ENCODE measurements at regions not wholly inside any gene's neighbourhood (a gene's known extent, or its start where the extent isn't known, plus 50 kb on each side); places are given as distances from the start of the nearest gene placed in this dataset.

DNA sequence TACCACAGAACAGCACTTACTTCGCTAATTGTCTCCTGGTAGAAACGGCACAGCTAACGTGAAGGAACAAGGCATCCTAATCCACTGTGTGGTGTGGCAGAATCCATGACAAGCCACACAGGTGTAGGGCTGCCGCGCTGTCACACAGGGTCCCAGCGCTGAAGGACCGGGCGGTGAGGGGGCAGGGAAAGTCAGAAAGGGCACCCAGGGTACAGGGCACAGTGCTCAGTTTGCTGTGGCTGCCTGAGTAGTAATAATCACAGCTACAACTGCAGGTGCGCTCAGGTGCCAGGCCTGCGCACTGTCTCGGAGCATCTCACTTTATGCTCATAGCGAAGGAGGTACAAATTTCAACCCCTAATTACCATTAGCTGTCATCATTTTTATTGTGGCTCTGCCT, 55.2 kb upstream of the CAB39 start:
- H3K9me3 ChIP-seq (ENCODE audit: control insufficient read depth, insufficient read depth, low read depth, low read length): no peaks in the 10 kb centered on the region
- no peak overlapping the region for H3K27ac ChIP-seq (ENCODE audit: insufficient read depth, low read length)
- H3K9ac ChIP-seq (ENCODE audit: insufficient read depth, low read length): no peak overlapping the region
- TF ChIP-seq EZH2 (IDR thresholded peaks at IDR 0.05; ENCODE audit: low read length, missing control alignments): no peak
- TF ChIP-seq, protein P1, sequence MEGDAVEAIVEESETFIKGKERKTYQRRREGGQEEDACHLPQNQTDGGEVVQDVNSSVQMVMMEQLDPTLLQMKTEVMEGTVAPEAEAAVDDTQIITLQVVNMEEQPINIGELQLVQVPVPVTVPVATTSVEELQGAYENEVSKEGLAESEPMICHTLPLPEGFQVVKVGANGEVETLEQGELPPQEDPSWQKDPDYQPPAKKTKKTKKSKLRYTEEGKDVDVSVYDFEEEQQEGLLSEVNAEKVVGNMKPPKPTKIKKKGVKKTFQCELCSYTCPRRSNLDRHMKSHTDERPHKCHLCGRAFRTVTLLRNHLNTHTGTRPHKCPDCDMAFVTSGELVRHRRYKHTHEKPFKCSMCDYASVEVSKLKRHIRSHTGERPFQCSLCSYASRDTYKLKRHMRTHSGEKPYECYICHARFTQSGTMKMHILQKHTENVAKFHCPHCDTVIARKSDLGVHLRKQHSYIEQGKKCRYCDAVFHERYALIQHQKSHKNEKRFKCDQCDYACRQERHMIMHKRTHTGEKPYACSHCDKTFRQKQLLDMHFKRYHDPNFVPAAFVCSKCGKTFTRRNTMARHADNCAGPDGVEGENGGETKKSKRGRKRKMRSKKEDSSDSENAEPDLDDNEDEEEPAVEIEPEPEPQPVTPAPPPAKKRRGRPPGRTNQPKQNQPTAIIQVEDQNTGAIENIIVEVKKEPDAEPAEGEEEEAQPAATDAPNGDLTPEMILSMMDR (conservative IDR thresholded peaks at IDR 0.05 in 1 of 2, IDR thresholded peaks at IDR 0.05 in 1 of 2; ENCODE audit: low read depth in 1 of 2, low read length in 2 of 2): no peak
- no peaks in the 10 kb centered on the region for H3K36me3 ChIP-seq (ENCODE audit: control insufficient read depth, insufficient read depth, low read length)
- H3K27me3 ChIP-seq (ENCODE audit: control insufficient read depth, insufficient read depth, low read length): no peaks in the 10 kb centered on the region
- H2AFZ ChIP-seq (ENCODE audit: low read length): no peak overlapping the region
- H3K4me1 ChIP-seq (ENCODE audit: control insufficient read depth, extremely low read depth, insufficient read depth, low read length): no peaks in the 10 kb centered on the region
- no peaks in the 10 kb centered on the region for H4K20me1 ChIP-seq (ENCODE audit: control insufficient read depth, extremely low read depth, insufficient read depth, low read length)
- no peak overlapping the region for H3K4me3 ChIP-seq (replicated peaks in 1 of 4; ENCODE audit: control extremely low read depth in 1 of 4, insufficient read depth in 1 of 4, low read depth in 3 of 4, low read length in 4 of 4)
- no peaks in the 10 kb centered on the region for H3K79me2 ChIP-seq (ENCODE audit: control insufficient read depth, insufficient read depth, low read length)
- no peak overlapping the region for H3K4me2 ChIP-seq (ENCODE audit: extremely low read depth, insufficient read depth, low read length)
- DNase-seq (ENCODE audit: low read depth in 2 of 2): no peak

DNA sequence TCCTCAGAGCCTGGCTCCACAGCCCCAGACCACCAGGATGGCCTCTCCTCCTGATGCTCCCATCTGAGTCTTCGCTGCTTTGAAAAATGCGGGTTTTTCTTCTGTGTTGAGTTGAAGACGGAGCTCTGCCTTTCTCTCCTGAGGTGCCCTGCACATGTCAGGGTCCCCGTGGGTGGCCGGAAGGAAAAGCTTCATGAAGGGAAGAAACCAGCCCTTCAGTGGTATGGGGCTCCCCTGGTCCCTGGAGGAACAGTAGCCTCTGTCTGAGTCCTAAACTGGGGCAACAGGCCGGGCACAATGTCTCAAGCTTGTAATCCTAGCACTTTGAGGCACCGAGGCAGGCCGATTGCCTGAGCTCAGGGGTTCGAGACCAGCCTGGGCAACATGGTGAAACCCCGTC, 54.7 kb upstream of the CAB39 start:
- Histone ChIP-seq H4K20me1 (ENCODE audit: control insufficient read depth, extremely low read depth, insufficient read depth, low read length) (no peaks in the 10 kb centered on the region), H3K9ac (ENCODE audit: insufficient read depth, low read length) (no peak overlapping the region), H3K4me3 (replicated peaks in 1 of 4; ENCODE audit: control extremely low read depth in 1 of 4, insufficient read depth in 1 of 4, low read depth in 3 of 4, low read length in 4 of 4) (no peak overlapping the region), H2AFZ (ENCODE audit: low read length) (no peak overlapping the region), H3K79me2 (ENCODE audit: control insufficient read depth, insufficient read depth, low read length) (no peaks in the 10 kb centered on the region), H3K4me1 (ENCODE audit: control insufficient read depth, extremely low read depth, insufficient read depth, low read length) (no peaks in the 10 kb centered on the region), H3K4me2 (ENCODE audit: extremely low read depth, insufficient read depth, low read length) (no peak overlapping the region), H3K27me3 (ENCODE audit: control insufficient read depth, insufficient read depth, low read length) (no peaks in the 10 kb centered on the region), H3K9me3 (ENCODE audit: control insufficient read depth, insufficient read depth, low read depth, low read length) (no peaks in the 10 kb centered on the region), H3K27ac (ENCODE audit: insufficient read depth, low read length) (no peak overlapping the region), H3K36me3 (ENCODE audit: control insufficient read depth, insufficient read depth, low read length) (no peaks in the 10 kb centered on the region)
- DNase-seq (ENCODE audit: low read depth in 2 of 2): no peak
- TF ChIP-seq EZH2 (IDR thresholded peaks at IDR 0.05; ENCODE audit: low read length, missing control alignments): no peak
- TF ChIP-seq, protein P1 (conservative IDR thresholded peaks at IDR 0.05 in 1 of 2, IDR thresholded peaks at IDR 0.05 in 1 of 2; ENCODE audit: low read depth in 1 of 2, low read length in 2 of 2): no peak

- H3K36me3 ChIP-seq (ENCODE audit: control insufficient read depth, insufficient read depth, low read length): no peaks in the 10 kb centered on the region
Observed at GRCh38 chr2:230658577-230658876, 54.1 kb upstream of the CAB39 start.

More at GRCh38 chr2:230658577-230658876, 54.1 kb upstream of the CAB39 start:
- no peak overlapping the region for H2AFZ ChIP-seq (ENCODE audit: low read length)
- H3K9me3 ChIP-seq (ENCODE audit: control insufficient read depth, insufficient read depth, low read depth, low read length): no peaks in the 10 kb centered on the region
- no peak overlapping the region for H3K27ac ChIP-seq (ENCODE audit: insufficient read depth, low read length)
- H3K79me2 ChIP-seq (ENCODE audit: control insufficient read depth, insufficient read depth, low read length): no peaks in the 10 kb centered on the region
- H3K4me1 ChIP-seq (ENCODE audit: control insufficient read depth, extremely low read depth, insufficient read depth, low read length): no peaks in the 10 kb centered on the region
- no peaks in the 10 kb centered on the region for H4K20me1 ChIP-seq (ENCODE audit: control insufficient read depth, extremely low read depth, insufficient read depth, low read length)
- no peak for DNase-seq (ENCODE audit: low read depth in 2 of 2)
- H3K9ac ChIP-seq (ENCODE audit: insufficient read depth, low read length): no peak overlapping the region
- TF ChIP-seq, protein P1 (conservative IDR thresholded peaks at IDR 0.05 in 1 of 2, IDR thresholded peaks at IDR 0.05 in 1 of 2; ENCODE audit: low read depth in 1 of 2, low read length in 2 of 2): no peak
- no peak for TF ChIP-seq EZH2 (IDR thresholded peaks at IDR 0.05; ENCODE audit: low read length, missing control alignments)
- H3K4me2 ChIP-seq (ENCODE audit: extremely low read depth, insufficient read depth, low read length): no peak overlapping the region
- no peak overlapping the region for H3K4me3 ChIP-seq (replicated peaks in 1 of 4; ENCODE audit: control extremely low read depth in 1 of 4, insufficient read depth in 1 of 4, low read depth in 3 of 4, low read length in 4 of 4)
- no peaks in the 10 kb centered on the region for H3K27me3 ChIP-seq (ENCODE audit: control insufficient read depth, insufficient read depth, low read length)

Measured in fibroblast of lung (primary cell).